Endothelial cell of umbilical vein (primary cell): ENCODE measurements at regions not wholly inside any gene's neighbourhood (a gene's known extent, or its start where the extent isn't known, plus 50 kb on each side); places are given as distances from the start of the nearest gene placed in this dataset.

Source experiments
- BruUV-seq: library from RNA; stranded (reverse); fragments of 400-500 nt; replicated peaks from 2 replicates; lab custom pipeline; 2021; lab: Mats Ljungman, UMichigan
- CTCF ChIA-PET: fragments of 300-600, 350-600 bp; sonication (Branson Sonifier 250); formaldehyde crosslinking; loops from one replicate; lab custom pipeline; 2021; ENCODE audit warnings: antibody characterized with exemption, inconsistent platforms; lab: Charles Lee
- POLR2A ChIA-PET: fragments of 300-600, 350-600 bp; sonication (Branson Sonifier 250); formaldehyde crosslinking; loops from one replicate; lab custom pipeline; 2021; ENCODE audit warnings: antibody characterized with exemption, inconsistent platforms; lab: Charles Lee
- DNase-seq: peaks from one replicate; pipeline ENCODE4 v3.0.0-alpha.2; 2011; ENCODE audit warnings: low read depth, low spot score
- FAIRE-seq: peaks from 2 replicates; lab custom pipeline; 2011; peaks lifted over from hg19 to GRCh38; lab: Jason Lieb, UNC
- H2AFZ ChIP-seq: 2 replicates; pipeline ENCODE4 v1.6.0; 2012; ENCODE audit warnings: low read depth, low read length, control low read depth, inconsistent platforms
- H3K27ac ChIP-seq: 2 replicates; pipeline ENCODE4 v1.5.1; 2011; ENCODE audit warnings: low read depth, mild to moderate bottlenecking, control low read depth, low read length, moderate library complexity; ENCODE audit not compliant: insufficient read depth
- H3K27me3 ChIP-seq, 2 experiments: 2 replicates each; pipeline versions ENCODE4 v1.6.0 to v1.6.1; 2011; ENCODE audit warnings: low read length in 2 of 2, mixed read lengths in 1 of 2; ENCODE audit not compliant: control insufficient read depth in 2 of 2, insufficient read depth in 2 of 2
- H3K36me3 ChIP-seq, 2 experiments: 2 replicates in 1 of 2; 3 replicates in 1 of 2; pipeline ENCODE4 v1.5.1; 2011; ENCODE audit warnings: low read length in 2 of 2, mild to moderate bottlenecking in 1 of 2, moderate library complexity in 1 of 2; ENCODE audit not compliant: control insufficient read depth in 2 of 2, insufficient read depth in 2 of 2; ENCODE audit errors: extremely low read depth in 1 of 2
- H3K4me1 ChIP-seq: 3 replicates; pipeline ENCODE4 v1.5.1; 2011; ENCODE audit warnings: mild to moderate bottlenecking, low read length; ENCODE audit not compliant: control insufficient read depth, insufficient read depth; ENCODE audit errors: extremely low read depth
- H3K4me2 ChIP-seq: 2 replicates; pipeline ENCODE4 v1.6.1; 2011; ENCODE audit warnings: low read length, control low read depth, mixed read lengths; ENCODE audit not compliant: insufficient read depth
- H3K4me3 ChIP-seq, 3 experiments: fragments of 200-600 bp in 1 of 3; sonication (generic), shearing (Covaris generic) in 1 of 3; replicated peaks in 1 of 3; 2 replicates each; pipeline ENCODE4 v1.5.1; 2011 to 2016; ENCODE audit warnings: control low read depth in 3 of 3, low read length in 3 of 3, mild to moderate bottlenecking in 2 of 3, inconsistent platforms in 1 of 3, low read depth in 1 of 3, moderate library complexity in 1 of 3; ENCODE audit not compliant: insufficient read depth in 1 of 3
- H3K79me2 ChIP-seq: 2 replicates; pipeline ENCODE4 v1.6.0; 2012; ENCODE audit warnings: low read length, inconsistent platforms; ENCODE audit not compliant: control insufficient read depth, insufficient read depth
- H3K9ac ChIP-seq: replicated peaks from 2 replicates; pipeline ENCODE3; 2011; ENCODE audit warnings: low read length, control low read depth; ENCODE audit not compliant: insufficient read depth; ENCODE audit errors: extremely low read depth
- H3K9me1 ChIP-seq: replicated peaks from 3 replicates; pipeline ENCODE4 v1.6.0; 2011; ENCODE audit warnings: mild to moderate bottlenecking, low read length; ENCODE audit not compliant: control insufficient read depth, insufficient read depth; ENCODE audit errors: extremely low read depth
- H3K9me3 ChIP-seq: replicated peaks from 2 replicates; pipeline ENCODE4 v1.5.1; 2012; ENCODE audit warnings: low read length, inconsistent platforms; ENCODE audit not compliant: control insufficient read depth, insufficient read depth
- H4K20me1 ChIP-seq: replicated peaks from 2 replicates; pipeline ENCODE3; 2011; ENCODE audit warnings: mild to moderate bottlenecking, low read length; ENCODE audit not compliant: control insufficient read depth, insufficient read depth; ENCODE audit errors: extremely low read depth
- EZH2 ChIP-seq: IDR thresholded peaks from 2 replicates; pipeline ENCODE4 v1.6.1; 2012; ENCODE audit warnings: borderline replicate concordance, low read depth, mild to moderate bottlenecking, moderate library complexity, low read length, inconsistent platforms; ENCODE audit not compliant: severe bottlenecking
- FOS ChIP-seq: IDR thresholded peaks from 2 replicates; pipeline ENCODE4 v1.6.1; 2011; ENCODE audit warnings: mild to moderate bottlenecking, low read length, moderate library complexity, borderline replicate concordance; ENCODE audit not compliant: insufficient read depth
- JUN ChIP-seq: IDR thresholded peaks from 2 replicates; pipeline ENCODE4 v1.6.1; 2011; ENCODE audit warnings: borderline replicate concordance, low read depth; ENCODE audit not compliant: insufficient read length, insufficient read depth
- MYC ChIP-seq: IDR thresholded peaks from one replicate; pipeline ENCODE4 v1.6.1; 2011; ENCODE audit warnings: mild to moderate bottlenecking, low read depth, low read length
- POLR2A ChIP-seq: IDR thresholded peaks from 2 replicates; pipeline ENCODE4 v1.6.1; 2012; ENCODE audit warnings: low read depth, mild to moderate bottlenecking, control low read depth, low read length
- dilution Hi-C: fragments of 300-500 bp; cut with MboI; formaldehyde crosslinking; loops from one replicate; pipeline ENCODE4 v1.15.0; 2019; ENCODE audit warnings: low sequenced_read_pairs; ENCODE audit not compliant: extremely low pct_ligation_motif_present
- intact Hi-C: fragments of 100-400 bp; cut with micrococcal nuclease; formaldehyde crosslinking; loops from one replicate; pipeline ENCODE4 v1.10.0; 2022
- TF ChIP-seq, protein P1 (sequence below), 2 donors: IDR thresholded peaks; 1 replicate in 1 of 2; 2 replicates in 1 of 2; pipeline ENCODE4 v1.5.1; 2011; ENCODE audit warnings: low read length in 2 of 2, mild to moderate bottlenecking in 2 of 2, moderate library complexity in 2 of 2, control low read depth in 1 of 2, inconsistent platforms in 1 of 2, low read depth in 1 of 2; ENCODE audit not compliant: insufficient read depth in 1 of 2; ENCODE audit errors: extremely low read depth in 1 of 2
- TF ChIP-seq, protein P2 (sequence below): IDR thresholded peaks from 2 replicates; pipeline ENCODE4 v1.6.1; 2011; ENCODE audit not compliant: insufficient read depth, insufficient read length

DNA sequence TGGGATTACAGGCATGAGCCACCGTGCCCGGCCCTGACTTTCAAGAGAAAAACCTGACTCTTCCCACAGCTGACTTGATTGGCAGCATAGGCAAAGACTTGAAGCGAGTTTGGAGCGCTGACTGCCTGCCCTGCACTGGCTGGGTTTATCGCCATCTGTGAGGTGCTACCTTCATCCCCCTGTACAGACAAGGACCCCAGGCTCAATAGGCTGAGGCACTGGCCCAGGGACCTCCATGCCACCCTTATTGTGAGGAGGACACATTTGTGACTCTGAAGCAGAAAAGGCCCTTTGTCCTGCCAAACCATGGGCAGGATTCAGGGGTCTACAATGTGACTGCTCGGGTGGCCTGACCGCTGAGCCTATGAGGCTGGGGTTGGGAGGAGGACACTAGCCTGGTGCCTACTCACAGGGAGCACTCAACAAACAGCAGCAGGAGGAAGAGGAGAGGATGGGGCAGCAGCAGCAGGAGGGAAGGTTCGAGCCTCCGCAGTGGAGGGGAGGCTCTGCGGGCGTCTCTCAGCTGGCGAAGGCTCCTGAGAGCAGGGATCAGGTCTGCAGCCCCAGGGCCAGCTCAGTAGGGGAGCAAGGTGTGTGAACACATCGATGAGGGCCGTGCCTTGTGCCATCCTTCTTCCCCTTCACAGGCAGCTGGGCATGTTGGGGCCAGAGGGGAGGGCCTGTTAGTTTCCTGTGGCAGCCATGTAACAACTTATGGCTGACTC lies 72.9 kb upstream of the WNT7B start:
- no peak for FAIRE-seq

DNA sequence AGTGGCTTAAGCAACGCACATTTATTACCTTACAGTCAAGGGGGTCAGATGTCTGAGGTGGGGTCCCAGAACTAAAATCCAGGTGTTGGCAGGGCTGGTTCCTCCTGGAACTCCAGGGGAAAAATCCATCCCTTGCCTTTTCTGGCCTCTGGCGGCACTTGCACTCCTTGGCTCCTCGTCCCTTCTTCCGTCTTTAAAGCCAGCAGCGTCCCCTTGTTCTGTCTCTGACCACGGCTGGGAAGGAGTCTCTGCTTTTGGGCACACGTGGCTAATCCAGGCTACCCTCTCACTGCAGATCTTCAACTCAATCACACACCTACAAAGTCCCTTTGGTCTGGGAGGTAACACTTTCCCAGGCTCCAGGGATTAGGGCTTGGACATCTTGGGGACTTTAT lies 73.5 kb upstream of the WNT7B start:
- H3K4me3 ChIP-seq, result no peak overlapping the region
- H3K27me3 ChIP-seq, result no peaks in the 10 kb centered on the region
- intact Hi-C loops (no loop called here), dilution Hi-C loops (no loop called here)
- TF ChIP-seq POLR2A (no peak), FOS (no peak), MYC (no peak)
- TF ChIP-seq, protein P1, sequence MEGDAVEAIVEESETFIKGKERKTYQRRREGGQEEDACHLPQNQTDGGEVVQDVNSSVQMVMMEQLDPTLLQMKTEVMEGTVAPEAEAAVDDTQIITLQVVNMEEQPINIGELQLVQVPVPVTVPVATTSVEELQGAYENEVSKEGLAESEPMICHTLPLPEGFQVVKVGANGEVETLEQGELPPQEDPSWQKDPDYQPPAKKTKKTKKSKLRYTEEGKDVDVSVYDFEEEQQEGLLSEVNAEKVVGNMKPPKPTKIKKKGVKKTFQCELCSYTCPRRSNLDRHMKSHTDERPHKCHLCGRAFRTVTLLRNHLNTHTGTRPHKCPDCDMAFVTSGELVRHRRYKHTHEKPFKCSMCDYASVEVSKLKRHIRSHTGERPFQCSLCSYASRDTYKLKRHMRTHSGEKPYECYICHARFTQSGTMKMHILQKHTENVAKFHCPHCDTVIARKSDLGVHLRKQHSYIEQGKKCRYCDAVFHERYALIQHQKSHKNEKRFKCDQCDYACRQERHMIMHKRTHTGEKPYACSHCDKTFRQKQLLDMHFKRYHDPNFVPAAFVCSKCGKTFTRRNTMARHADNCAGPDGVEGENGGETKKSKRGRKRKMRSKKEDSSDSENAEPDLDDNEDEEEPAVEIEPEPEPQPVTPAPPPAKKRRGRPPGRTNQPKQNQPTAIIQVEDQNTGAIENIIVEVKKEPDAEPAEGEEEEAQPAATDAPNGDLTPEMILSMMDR (IDR thresholded peaks at IDR 0.05; ENCODE audit: extremely low read depth in 1 of 2, insufficient read depth in 1 of 2, low read depth in 1 of 2, low read length in 2 of 2), result no peak
- H2AFZ ChIP-seq, result no peak overlapping the region
- no peak overlapping the region for H3K4me2 ChIP-seq
- H3K9ac ChIP-seq, result no peak overlapping the region
- no TSS peak for BruUV-seq
- CTCF ChIA-PET, result no interaction called here
- H3K4me1 ChIP-seq, result peaks cover 25% of the 10 kb centered on the region
- POLR2A ChIA-PET, result no interaction called here
- DNase-seq, result no peak
- H3K9me3 ChIP-seq, result no peaks in the 10 kb centered on the region
- no peak overlapping the region for H3K27ac ChIP-seq
- no peaks in the 10 kb centered on the region for H3K36me3 ChIP-seq
- no peaks in the 10 kb centered on the region for H3K9me1 ChIP-seq
- H3K79me2 ChIP-seq, result peaks cover 15% of the 10 kb centered on the region
- no peak for FAIRE-seq
- H4K20me1 ChIP-seq, result no peaks in the 10 kb centered on the region

More for the DNA sequence above, 72.9 kb upstream of the WNT7B start:
- Histone ChIP-seq H3K4me3 (no peak overlapping the region), H3K79me2 (peaks cover 10% of the 10 kb centered on the region), H3K27me3 (no peaks in the 10 kb centered on the region), H3K9me1 (no peaks in the 10 kb centered on the region), H3K36me3 (no peaks in the 10 kb centered on the region), H2AFZ (no peak overlapping the region), H3K9me3 (no peaks in the 10 kb centered on the region), H3K4me2 (no peak overlapping the region), H3K9ac (no peak overlapping the region), H3K27ac (no peak overlapping the region), H4K20me1 (no peaks in the 10 kb centered on the region), H3K4me1 (peaks cover 25% of the 10 kb centered on the region)
- no peak for DNase-seq
- intact Hi-C loops, result no loop called here
- ChIA-PET POLR2A (no interaction called here), CTCF (no interaction called here)
- TF ChIP-seq, protein P2, sequence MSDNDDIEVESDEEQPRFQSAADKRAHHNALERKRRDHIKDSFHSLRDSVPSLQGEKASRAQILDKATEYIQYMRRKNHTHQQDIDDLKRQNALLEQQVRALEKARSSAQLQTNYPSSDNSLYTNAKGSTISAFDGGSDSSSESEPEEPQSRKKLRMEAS, result no peak
- TF ChIP-seq POLR2A (no peak), MYC (no peak), FOS (no peak), JUN (no peak), EZH2 (no peak)
- BruUV-seq, result no TSS peak
- dilution Hi-C loops, result no loop called here
